PC-9 (cell line): ENCODE measurements at regions not wholly inside any gene's neighbourhood (a gene's known extent, or its start where the extent isn't known, plus 50 kb on each side); places are given as distances from the start of the nearest gene placed in this dataset.
"Not testable (repeated sequence)": the region's sequence is repeated elsewhere in the genome, so short reads cannot be mapped to it uniquely, and the experiment has no call there.

Source experiments
- EZH2 ChIP-seq: fragments of 200-600 bp; sonication (generic); IDR thresholded peaks from 2 replicates; pipeline ENCODE4 v1.8.0; 2017; ENCODE audit warnings: antibody characterized with exemption, low read depth
- TF ChIP-seq, protein P1 (sequence below): fragments of 200-600 bp; sonication (generic); conservative IDR thresholded peaks from 2 replicates; pipeline ENCODE4 v1.6.1; 2017; ENCODE audit warnings: mixed run types, antibody characterized with exemption, mild to moderate bottlenecking, moderate library complexity

DNA sequence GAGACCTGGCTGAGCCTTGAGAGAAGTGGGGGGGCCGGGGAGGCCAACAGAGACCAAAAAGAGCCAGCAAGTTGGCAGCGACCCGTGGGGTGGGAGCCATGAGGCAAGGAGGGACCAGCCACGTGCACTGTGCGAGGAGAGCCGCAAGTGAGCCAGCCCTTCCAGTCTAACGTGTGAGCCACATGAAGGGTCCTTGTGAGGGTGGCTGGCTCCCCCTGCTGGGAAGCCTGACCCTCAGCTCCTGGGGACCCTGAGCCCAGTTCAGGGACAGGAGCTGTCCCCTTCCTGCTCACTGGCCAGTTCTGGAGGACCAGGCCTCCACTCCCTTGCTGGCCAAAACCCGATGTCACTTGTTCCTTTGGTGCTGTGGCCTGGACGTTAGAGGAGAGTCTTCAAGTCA, 246.6 kb upstream of the TP53TG3 start:
- TF ChIP-seq, protein P1, sequence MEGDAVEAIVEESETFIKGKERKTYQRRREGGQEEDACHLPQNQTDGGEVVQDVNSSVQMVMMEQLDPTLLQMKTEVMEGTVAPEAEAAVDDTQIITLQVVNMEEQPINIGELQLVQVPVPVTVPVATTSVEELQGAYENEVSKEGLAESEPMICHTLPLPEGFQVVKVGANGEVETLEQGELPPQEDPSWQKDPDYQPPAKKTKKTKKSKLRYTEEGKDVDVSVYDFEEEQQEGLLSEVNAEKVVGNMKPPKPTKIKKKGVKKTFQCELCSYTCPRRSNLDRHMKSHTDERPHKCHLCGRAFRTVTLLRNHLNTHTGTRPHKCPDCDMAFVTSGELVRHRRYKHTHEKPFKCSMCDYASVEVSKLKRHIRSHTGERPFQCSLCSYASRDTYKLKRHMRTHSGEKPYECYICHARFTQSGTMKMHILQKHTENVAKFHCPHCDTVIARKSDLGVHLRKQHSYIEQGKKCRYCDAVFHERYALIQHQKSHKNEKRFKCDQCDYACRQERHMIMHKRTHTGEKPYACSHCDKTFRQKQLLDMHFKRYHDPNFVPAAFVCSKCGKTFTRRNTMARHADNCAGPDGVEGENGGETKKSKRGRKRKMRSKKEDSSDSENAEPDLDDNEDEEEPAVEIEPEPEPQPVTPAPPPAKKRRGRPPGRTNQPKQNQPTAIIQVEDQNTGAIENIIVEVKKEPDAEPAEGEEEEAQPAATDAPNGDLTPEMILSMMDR = not testable (repeated sequence)
- not testable (repeated sequence) for TF ChIP-seq EZH2
